Endometrial microvascular endothelial cells (primary cell): ENCODE measurements at regions not wholly inside any gene's neighbourhood (a gene's known extent, or its start where the extent isn't known, plus 50 kb on each side); places are given as distances from the start of the nearest gene placed in this dataset.

ENCODE experiments used
- in situ Hi-C: cut with HindIII; loops from 2 replicates; pipeline ENCODE4 v1.10.0; 2017; ENCODE audit warnings: low sequenced_read_pairs, low pct_unique_long_range_greater_than_20kb; ENCODE audit errors: inconsistent ontology term

GRCh38 chr1:83813576-83813975, 185.4 kb downstream of the TTLL7 start:
- in situ Hi-C loops: no loop called here

GRCh38 chr1:83810144-83810543, 188.8 kb downstream of the TTLL7 start:
- in situ Hi-C loops: no loop called here

- in situ Hi-C loops: no loop called here
Measured at GRCh38 chr1:83808536-83808935, 190.4 kb downstream of the TTLL7 start.

- in situ Hi-C loops: no loop called here
Measured at GRCh38 chr1:83807821-83808220, 191.1 kb downstream of the TTLL7 start.

GRCh38 chr1:83807231-83807630, 191.7 kb downstream of the TTLL7 start:
- in situ Hi-C loops: no loop called here

GRCh38 chr1:83805921-83806320, 193.0 kb downstream of the TTLL7 start:
- in situ Hi-C loops: no loop called here

- in situ Hi-C loops: no loop called here
Measured at GRCh38 chr1:83802460-83803152, 196.3 kb downstream of the TTLL7 start.

GRCh38 chr1:83802023-83802422, 196.9 kb downstream of the TTLL7 start:
- in situ Hi-C loops: no loop called here

- in situ Hi-C loops: no loop called here
Measured at GRCh38 chr1:83800066-83800465, 198.9 kb downstream of the TTLL7 start.

GRCh38 chr1:83799594-83799993, 199.3 kb downstream of the TTLL7 start:
- in situ Hi-C loops: no loop called here

- in situ Hi-C loops: no loop called here
Measured at GRCh38 chr1:83798965-83799364, 200.0 kb downstream of the TTLL7 start.

- in situ Hi-C loops: no loop called here
Measured at GRCh38 chr1:83796409-83796808, 202.5 kb downstream of the TTLL7 start.

GRCh38 chr1:83794384-83794783, 204.5 kb downstream of the TTLL7 start:
- in situ Hi-C loops: no loop called here

GRCh38 chr1:83791821-83792437, 207.0 kb downstream of the TTLL7 start:
- in situ Hi-C loops: no loop called here

- in situ Hi-C loops: no loop called here
Measured at GRCh38 chr1:83790446-83790845, 208.5 kb downstream of the TTLL7 start.

- in situ Hi-C loops: no loop called here
Measured at GRCh38 chr1:83787246-83787998, 211.5 kb downstream of the TTLL7 start.

- in situ Hi-C loops: no loop called here
Measured at GRCh38 chr1:83781667-83782066, 217.3 kb downstream of the TTLL7 start.

GRCh38 chr1:83779565-83779964, 219.4 kb downstream of the TTLL7 start:
- in situ Hi-C loops: no loop called here

GRCh38 chr1:83777758-83778101, 221.2 kb downstream of the TTLL7 start:
- in situ Hi-C loops: no loop called here
